Panc1 (cell line): ENCODE measurements at regions not wholly inside any gene's neighbourhood (a gene's known extent, or its start where the extent isn't known, plus 50 kb on each side); places are given as distances from the start of the nearest gene placed in this dataset.
A peak's percentile ranks its signal among the peaks of the same experiment; 100 is the strongest.

Experiments used
- ATAC-seq: fragments of 200-7000 bp; cut with Tn5 transposase; 2 replicates; pipeline ENCODE4 v1.9.1; 2020; ENCODE audit warnings: mild to moderate bottlenecking, moderate library complexity
- BruUV-seq: library from RNA; stranded (reverse); fragments of 400-500 nt; replicated peaks from 2 replicates; lab custom pipeline; 2021; lab: Mats Ljungman, UMichigan
- CTCF ChIA-PET: fragments of 300-600 bp; sonication (Branson Sonifier 250); formaldehyde crosslinking; loops from one replicate; lab custom pipeline; 2022; ENCODE audit warnings: antibody characterized with exemption; lab: Charles Lee
- POLR2A ChIA-PET: fragments of 300-600 bp; sonication (Branson Sonifier 250); formaldehyde crosslinking; loops from one replicate; lab custom pipeline; 2022; ENCODE audit warnings: antibody characterized with exemption; lab: Charles Lee
- DNase-seq: peaks from one replicate; pipeline ENCODE4 v3.0.0-alpha.2; 2010; ENCODE audit warnings: low read depth, low spot score
- H3K27ac ChIP-seq: 2 replicates; pipeline ENCODE4 v1.5.1; 2011; ENCODE audit warnings: mild to moderate bottlenecking, low read length, inconsistent platforms
- H3K27me3 ChIP-seq: fragments of 200-500 bp; sonication (Bioruptor generic); 2 replicates; pipeline ENCODE4 v1.6.0; 2014; ENCODE audit warnings: low read length, inconsistent platforms; ENCODE audit not compliant: control insufficient read depth, insufficient read depth
- H3K36me3 ChIP-seq: fragments of 200-500 bp; sonication (Bioruptor generic); 2 replicates; pipeline ENCODE4 v1.5.1; 2014; ENCODE audit warnings: inconsistent platforms, mild to moderate bottlenecking, low read length, moderate library complexity; ENCODE audit not compliant: control insufficient read depth, insufficient read depth
- H3K4me1 ChIP-seq: 2 replicates; pipeline ENCODE4 v1.5.1; 2011; ENCODE audit warnings: inconsistent platforms, mild to moderate bottlenecking, low read length, moderate library complexity; ENCODE audit not compliant: control insufficient read depth, insufficient read depth
- H3K4me3 ChIP-seq, 2 experiments: 2 replicates each; pipeline ENCODE4 v1.5.1; 2011 to 2012; ENCODE audit warnings: low read depth in 2 of 2, low read length in 2 of 2, mild to moderate bottlenecking in 2 of 2, inconsistent platforms in 1 of 2, moderate library complexity in 1 of 2
- H3K9me3 ChIP-seq: fragments of 200-500 bp; sonication (Bioruptor generic); 2 replicates; pipeline ENCODE4 v1.5.1; 2014; ENCODE audit warnings: low read depth, mild to moderate bottlenecking, inconsistent platforms, low read length, moderate library complexity; ENCODE audit not compliant: control insufficient read depth, insufficient read depth
- CTCF ChIP-seq: fragments of 450-650 bp; IDR thresholded peaks from 2 replicates; pipeline ENCODE4 v1.5.1; 2017; ENCODE audit warnings: mild to moderate bottlenecking
- POLR2AphosphoS5 ChIP-seq: IDR thresholded peaks from 2 replicates; pipeline ENCODE4 v1.6.1; 2012; ENCODE audit warnings: mild to moderate bottlenecking, low read depth, low read length, moderate library complexity
- REST ChIP-seq, 2 experiments: IDR thresholded peaks; 2 replicates each; pipeline ENCODE4 v1.6.1; 2011 to 2012; ENCODE audit warnings: low read depth in 2 of 2, control low read depth in 1 of 2, low read length in 1 of 2, mild to moderate bottlenecking in 1 of 2, moderate library complexity in 1 of 2; ENCODE audit not compliant: insufficient read depth in 1 of 2
- SIN3A ChIP-seq: IDR thresholded peaks from 2 replicates; pipeline ENCODE4 v1.6.1; 2012; ENCODE audit warnings: low read depth, mild to moderate bottlenecking, low read length, moderate library complexity, borderline replicate concordance; ENCODE audit not compliant: insufficient read depth
- TCF7L2 ChIP-seq: IDR thresholded peaks from 2 replicates; pipeline ENCODE4 v1.6.1; 2011; ENCODE audit warnings: mild to moderate bottlenecking, low read depth, low read length, inconsistent platforms
- in situ Hi-C: cut with HindIII; loops from 2 replicates; pipeline ENCODE4 v1.10.0; 2016; ENCODE audit warnings: low sequenced_read_pairs, low pct_unique_long_range_greater_than_20kb
- intact Hi-C: fragments of 100-400 bp; cut with micrococcal nuclease; formaldehyde crosslinking; loops from one replicate; pipeline ENCODE4 v1.10.0; 2022; ENCODE audit not compliant: unreplicated experiment

GRCh38 chr11:33941637-33942160 is 49.8 kb upstream of the LMO2 start:
- POLR2A ChIA-PET = no interaction called here
- in situ Hi-C loops (no loop called here), intact Hi-C loops (no loop called here)
- ATAC-seq (peak; percentile 63; the same call in 1 of the 2 replicates), DNase-seq (no peak)
- Histone ChIP-seq H3K4me3 (no peak overlapping the region), H3K9me3 (no peaks in the 10 kb centered on the region), H3K27me3 (no peaks in the 10 kb centered on the region; the same call in 1 of the 2 replicates), H3K36me3 (no peaks in the 10 kb centered on the region), H3K27ac (no peak overlapping the region), H3K4me1 (no peaks in the 10 kb centered on the region)
- CTCF ChIA-PET = no interaction called here
- no peak for TF ChIP-seq CTCF
- no peak for TF ChIP-seq TCF7L2
- TF ChIP-seq REST (IDR thresholded peaks at IDR 0.05; ENCODE audit: insufficient read depth in 1 of 2, low read depth in 2 of 2, low read length in 1 of 2) = no peak
- TF ChIP-seq SIN3A = no peak
- no peak for TF ChIP-seq POLR2AphosphoS5
- BruUV-seq = no TSS peak
